H9 (cell line): ENCODE measurements at regions not wholly inside any gene's neighbourhood (a gene's known extent, or its start where the extent isn't known, plus 50 kb on each side); places are given as distances from the start of the nearest gene placed in this dataset.

ENCODE experiments used
- DNase-seq: peaks from one replicate; pipeline ENCODE4 v3.0.0-alpha.2; 2017
- H2AFZ ChIP-seq: one replicate; pipeline ENCODE4 v1.6.1; 2013; ENCODE audit warnings: mild to moderate bottlenecking, low read length, control low read depth, moderate library complexity
- H2AK5ac ChIP-seq: 2 replicates; pipeline ENCODE4 v1.6.1; 2013; ENCODE audit warnings: low read length, control low read depth, mixed read lengths; ENCODE audit not compliant: insufficient read length
- H2BK120ac ChIP-seq: one replicate; pipeline ENCODE4 v1.6.1; 2013; ENCODE audit warnings: low read depth, mild to moderate bottlenecking, low read length, control low read depth, inconsistent platforms; ENCODE audit not compliant: poor library complexity, severe bottlenecking
- H2BK12ac ChIP-seq: 2 replicates; pipeline ENCODE4 v1.6.1; 2013; ENCODE audit warnings: low read length, control low read depth, mixed read lengths, low read depth; ENCODE audit not compliant: insufficient read length
- H2BK15ac ChIP-seq: 2 replicates; pipeline ENCODE4 v1.6.1; 2013; ENCODE audit warnings: low read depth, low read length, control low read depth
- H2BK20ac ChIP-seq: one replicate; pipeline ENCODE4 v1.6.1; 2013; ENCODE audit warnings: low read depth, mild to moderate bottlenecking, low read length, control low read depth, inconsistent platforms; ENCODE audit not compliant: poor library complexity, severe bottlenecking
- H2BK5ac ChIP-seq: 2 replicates; pipeline ENCODE4 v1.6.1; 2013; ENCODE audit warnings: low read length, control low read depth, mixed read lengths; ENCODE audit not compliant: insufficient read length
- H3K14ac ChIP-seq: 2 replicates; pipeline ENCODE4 v1.6.1; 2013; ENCODE audit warnings: low read length, control low read depth; ENCODE audit not compliant: insufficient read depth
- H3K18ac ChIP-seq: 2 replicates; pipeline ENCODE4 v1.6.1; 2013; ENCODE audit warnings: low read depth, mild to moderate bottlenecking, mixed read lengths, low read length, control low read depth; ENCODE audit not compliant: insufficient read length
- H3K23ac ChIP-seq: 2 replicates; pipeline ENCODE4 v1.6.1; 2013; ENCODE audit warnings: low read length, control low read depth, mixed read lengths, low read depth; ENCODE audit not compliant: insufficient read length
- H3K23me2 ChIP-seq: 2 replicates; pipeline ENCODE4 v1.6.1; 2013; ENCODE audit warnings: low read depth, mild to moderate bottlenecking, mixed read lengths, low read length, control low read depth; ENCODE audit not compliant: insufficient read length, poor library complexity, severe bottlenecking
- H3K27ac ChIP-seq: 2 replicates; pipeline ENCODE4 v1.5.1; 2013; ENCODE audit warnings: low read length, control low read depth, mixed read lengths, low read depth; ENCODE audit not compliant: insufficient read length
- H3K27me3 ChIP-seq: 2 replicates; pipeline ENCODE4 v1.6.1; 2013; ENCODE audit warnings: low read length, control low read depth, inconsistent platforms; ENCODE audit not compliant: insufficient read depth
- H3K4ac ChIP-seq: 2 replicates; pipeline ENCODE4 v1.6.1; 2013; ENCODE audit warnings: low read depth, mild to moderate bottlenecking, control low read depth, inconsistent platforms, low read length, moderate library complexity
- H3K4me1 ChIP-seq: 2 replicates; pipeline ENCODE4 v1.6.1; 2013; ENCODE audit warnings: low read length, control low read depth, inconsistent platforms; ENCODE audit not compliant: insufficient read depth
- H3K4me2 ChIP-seq: 2 replicates; pipeline ENCODE4 v1.6.1; 2013; ENCODE audit warnings: low read length, control low read depth, mixed read lengths; ENCODE audit not compliant: insufficient read length, insufficient read depth
- H3K56ac ChIP-seq: 2 replicates; pipeline ENCODE4 v1.6.1; 2013; ENCODE audit warnings: low read depth, mild to moderate bottlenecking, mixed read lengths, low read length, control low read depth; ENCODE audit not compliant: insufficient read length
- H3K79me1 ChIP-seq: 2 replicates; pipeline ENCODE4 v1.6.1; 2013; ENCODE audit warnings: low read depth, mild to moderate bottlenecking, moderate library complexity, low read length, control low read depth, inconsistent platforms; ENCODE audit not compliant: insufficient read depth, poor library complexity, severe bottlenecking
- H3K79me2 ChIP-seq: 2 replicates; pipeline ENCODE4 v1.6.1; 2013; ENCODE audit warnings: low read length, control low read depth, inconsistent platforms; ENCODE audit not compliant: insufficient read depth
- H3K9ac ChIP-seq: 2 replicates; pipeline ENCODE4 v1.6.1; 2013; ENCODE audit warnings: low read length, control low read depth, mixed read lengths; ENCODE audit not compliant: insufficient read length; ENCODE audit errors: extremely low read depth
- H3K9me3 ChIP-seq: one replicate; pipeline ENCODE4 v1.6.1; 2013; ENCODE audit warnings: low read depth, low read length, inconsistent platforms; ENCODE audit not compliant: control insufficient read depth
- H3T11ph ChIP-seq: one replicate; pipeline ENCODE4 v1.6.1; 2013; ENCODE audit warnings: mild to moderate bottlenecking, low read length, control low read depth, inconsistent platforms
- H4K20me1 ChIP-seq: one replicate; pipeline ENCODE4 v1.6.1; 2013; ENCODE audit not compliant: control insufficient read depth, insufficient read length, insufficient read depth
- H4K5ac ChIP-seq: 2 replicates; pipeline ENCODE4 v1.6.1; 2013; ENCODE audit warnings: low read depth, mild to moderate bottlenecking, mixed read lengths, low read length, control low read depth; ENCODE audit not compliant: insufficient read length
- H4K8ac ChIP-seq: replicated peaks from 2 replicates; pipeline ENCODE4 v1.6.1; 2013; ENCODE audit warnings: low read length, control low read depth, mixed read lengths, low read depth; ENCODE audit not compliant: insufficient read length
- H4K91ac ChIP-seq: 2 replicates; pipeline ENCODE4 v1.6.1; 2013; ENCODE audit warnings: low read depth, mild to moderate bottlenecking, moderate library complexity, mixed read lengths, low read length, control low read depth; ENCODE audit not compliant: insufficient read length
- H3K27ac Mint-ChIP-seq, 3 experiments: 2 replicates in 2 of 3; 3 replicates in 1 of 3; pipeline ENCODE4 v1.8.0; 2020 to 2021; ENCODE audit warnings: mixed read lengths in 3 of 3, mild to moderate bottlenecking in 1 of 3, moderate library complexity in 1 of 3
- H3K27me3 Mint-ChIP-seq: 2 replicates; pipeline ENCODE4 v1.8.0; 2021; ENCODE audit warnings: low read depth, mild to moderate bottlenecking, moderate library complexity, mixed read lengths
- H3K36me3 Mint-ChIP-seq, 3 experiments: 2 replicates in 2 of 3; 3 replicates in 1 of 3; pipeline ENCODE4 v1.8.0; 2020 to 2021; ENCODE audit warnings: low read depth in 3 of 3, mixed read lengths in 3 of 3; ENCODE audit not compliant: insufficient read depth in 1 of 3
- H3K4me1 Mint-ChIP-seq, 2 experiments: 2 replicates each; pipeline ENCODE4 v1.8.0; 2020; ENCODE audit warnings: mixed read lengths in 2 of 2
- H3K4me3 Mint-ChIP-seq, 2 experiments: 2 replicates in 1 of 2; 3 replicates in 1 of 2; pipeline ENCODE4 v1.8.0; 2020 to 2021; ENCODE audit warnings: mild to moderate bottlenecking in 2 of 2, mixed read lengths in 2 of 2, moderate library complexity in 1 of 2
- H3K9me3 Mint-ChIP-seq, 2 experiments: 2 replicates in 1 of 2; 3 replicates in 1 of 2; pipeline ENCODE4 v1.8.0; 2020; ENCODE audit warnings: mild to moderate bottlenecking in 2 of 2, mixed read lengths in 2 of 2, moderate library complexity in 1 of 2
- CTCF ChIP-seq: fragments of 200-600 bp; sonication (generic); conservative IDR thresholded peaks from 3 replicates; pipeline ENCODE4 v1.8.0; 2021; ENCODE audit warnings: antibody characterized with exemption, mild to moderate bottlenecking
- WGBS: extraction: QIAGEN DNeasy Blood & Tissue Kit; methylation state at CpG from one replicate; pipeline ENCODE4 v1.1.7; 2013; ENCODE audit warnings: missing lambda C conversion rate, low lambda C conversion rate, mixed read lengths; ENCODE audit not compliant: insufficient read length; ENCODE audit errors: extremely low coverage; 5-methylcytosine and 5-hydroxymethylcytosine counted together

GRCh38 chr17:83181991-83182619 lies 102.7 kb downstream of the METRNL start:
- H3K27ac ChIP-seq: no peak overlapping the region
- no peaks in the 10 kb centered on the region for H4K20me1 ChIP-seq
- H3K27me3 ChIP-seq: no peaks in the 10 kb centered on the region
- H3K23me2 ChIP-seq: no peaks in the 10 kb centered on the region
- no peak overlapping the region for H3K9ac ChIP-seq
- no peak overlapping the region for H3T11ph ChIP-seq
- no peaks in the 10 kb centered on the region for H3K79me2 ChIP-seq
- no peak overlapping the region for H2BK12ac ChIP-seq
- Mint-ChIP-seq H3K27ac (peak overlapping the region in 1 of 3 experiments; percentile 77; a peak in 1 of 7 replicates), H3K4me1 (peaks cover 0 to 2% of the 10 kb centered on the region in 2 experiments; a peak in 1 of 4 replicates), H3K9me3 (peaks cover 0 to 16% of the 10 kb centered on the region in 2 experiments; a peak in 2 of 5 replicates), H3K36me3 (peaks cover 0 to 2% (median 0%) of the 10 kb centered on the region in 3 experiments; a peak in 1 of 7 replicates), H3K4me3 (no peak overlapping the region), H3K27me3 (peaks cover 1% of the 10 kb centered on the region; the same call in 1 of the 2 replicates)
- H3K4me2 ChIP-seq: no peak overlapping the region
- H4K5ac ChIP-seq: no peak overlapping the region
- H3K4me1 ChIP-seq: no peaks in the 10 kb centered on the region
- no peak overlapping the region for H3K14ac ChIP-seq
- H3K23ac ChIP-seq: no peak overlapping the region
- H3K4ac ChIP-seq: no peak overlapping the region
- H3K56ac ChIP-seq: no peak overlapping the region
- H3K79me1 ChIP-seq: no peaks in the 10 kb centered on the region
- no peak overlapping the region for H2BK5ac ChIP-seq
- no peaks in the 10 kb centered on the region for H3K9me3 ChIP-seq
- peak overlapping the region; percentile 11 for H3K18ac ChIP-seq
- no peak overlapping the region for H2BK15ac ChIP-seq
- no peak overlapping the region for H4K8ac ChIP-seq
- WGBS: no CpG with 5 or more reads among the region's 13 CpGs
- H4K91ac ChIP-seq: no peak overlapping the region
- no peak overlapping the region for H2BK120ac ChIP-seq
- H2AFZ ChIP-seq: no peak overlapping the region
- DNase-seq: no peak
- H2BK20ac ChIP-seq: no peak overlapping the region
- no peak for TF ChIP-seq CTCF
- no peak overlapping the region for H2AK5ac ChIP-seq
